Esophagus muscularis mucosa (tissue), 4 donors: ENCODE measurements at regions not wholly inside any gene's neighbourhood (a gene's known extent, or its start where the extent isn't known, plus 50 kb on each side); places are given as distances from the start of the nearest gene placed in this dataset.

Experiments
- EP300 ChIP-seq: sonication (generic); formaldehyde crosslinking; IDR thresholded peaks from one replicate; pipeline ENCODE4 v1.6.1; 2017; ENCODE audit warnings: antibody characterized with exemption
- POLR2A ChIP-seq: fragments of 450-650 bp; IDR thresholded peaks from one replicate; pipeline ENCODE4 v1.6.1; 2017; ENCODE audit warnings: antibody characterized with exemption, moderate library complexity, mild to moderate bottlenecking, low read depth
- TF ChIP-seq, protein P1 (sequence below), 3 experiments: fragments of 200-600 bp in 2 of 3; fragments of 450-650 bp in 1 of 3; sonication (generic) in 2 of 3; IDR thresholded peaks; one replicate each; pipeline ENCODE4 v1.5.1; 2017 to 2019; ENCODE audit warnings: antibody characterized with exemption in 3 of 3, mild to moderate bottlenecking in 2 of 3, moderate library complexity in 1 of 3

DNA sequence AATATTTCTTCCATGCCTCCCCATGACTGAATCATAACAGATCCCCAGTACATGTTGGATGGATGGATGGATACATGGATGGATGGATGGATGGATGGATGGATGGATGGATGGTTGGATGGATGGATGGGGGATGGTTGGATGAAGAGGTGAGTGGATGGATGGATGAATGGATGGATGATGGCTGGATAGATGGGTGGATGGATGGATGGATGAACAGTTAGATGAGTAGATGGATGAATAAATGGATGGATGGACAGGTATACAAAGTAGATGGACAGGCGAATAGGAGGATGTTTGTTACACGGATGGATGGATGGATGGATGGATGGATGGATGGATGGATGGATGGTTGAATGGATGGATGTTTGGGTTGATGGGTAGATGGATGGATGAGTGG is 120.0 kb upstream of the HAND1 start:
- TF ChIP-seq, protein P1, sequence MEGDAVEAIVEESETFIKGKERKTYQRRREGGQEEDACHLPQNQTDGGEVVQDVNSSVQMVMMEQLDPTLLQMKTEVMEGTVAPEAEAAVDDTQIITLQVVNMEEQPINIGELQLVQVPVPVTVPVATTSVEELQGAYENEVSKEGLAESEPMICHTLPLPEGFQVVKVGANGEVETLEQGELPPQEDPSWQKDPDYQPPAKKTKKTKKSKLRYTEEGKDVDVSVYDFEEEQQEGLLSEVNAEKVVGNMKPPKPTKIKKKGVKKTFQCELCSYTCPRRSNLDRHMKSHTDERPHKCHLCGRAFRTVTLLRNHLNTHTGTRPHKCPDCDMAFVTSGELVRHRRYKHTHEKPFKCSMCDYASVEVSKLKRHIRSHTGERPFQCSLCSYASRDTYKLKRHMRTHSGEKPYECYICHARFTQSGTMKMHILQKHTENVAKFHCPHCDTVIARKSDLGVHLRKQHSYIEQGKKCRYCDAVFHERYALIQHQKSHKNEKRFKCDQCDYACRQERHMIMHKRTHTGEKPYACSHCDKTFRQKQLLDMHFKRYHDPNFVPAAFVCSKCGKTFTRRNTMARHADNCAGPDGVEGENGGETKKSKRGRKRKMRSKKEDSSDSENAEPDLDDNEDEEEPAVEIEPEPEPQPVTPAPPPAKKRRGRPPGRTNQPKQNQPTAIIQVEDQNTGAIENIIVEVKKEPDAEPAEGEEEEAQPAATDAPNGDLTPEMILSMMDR (IDR thresholded peaks at IDR 0.05), result no peak
- TF ChIP-seq POLR2A (no peak), EP300 (no peak)
